Left ventricle myocardium inferior (tissue), 1 donor: ENCODE measurements at regions not wholly inside any gene's neighbourhood (a gene's known extent, or its start where the extent isn't known, plus 50 kb on each side); places are given as distances from the start of the nearest gene placed in this dataset.

ENCODE experiments used
- DNase-seq: peaks from one replicate; pipeline ENCODE4 v3.0.0-alpha.2; 2020
- H3K27ac ChIP-seq: fragments of 200-600 bp; replicated peaks from 2 replicates; pipeline ENCODE4 v1.8.0; 2021
- H3K27me3 ChIP-seq: fragments of 200-600 bp; 2 replicates; pipeline ENCODE4 v1.8.0; 2021; ENCODE audit warnings: low read depth
- H3K36me3 ChIP-seq: fragments of 200-600 bp; 2 replicates; pipeline ENCODE4 v1.8.0; 2021
- H3K4me1 ChIP-seq: fragments of 200-600 bp; 2 replicates; pipeline ENCODE4 v1.8.0; 2021
- H3K4me3 ChIP-seq: fragments of 200-600 bp; 2 replicates; pipeline ENCODE4 v1.8.0; 2021; ENCODE audit warnings: mild to moderate bottlenecking, moderate library complexity
- H3K9me3 ChIP-seq: fragments of 200-600 bp; replicated peaks from 2 replicates; pipeline ENCODE4 v1.8.0; 2021
- intact Hi-C: fragments of 100-400 bp; cut with micrococcal nuclease; formaldehyde crosslinking; loops from one replicate; pipeline ENCODE4 v1.11.0; 2022
- TF ChIP-seq, protein P1 (sequence below): fragments of 200-600 bp; IDR thresholded peaks from 2 replicates; pipeline ENCODE4 v1.8.0; 2021; ENCODE audit warnings: antibody characterized with exemption, mild to moderate bottlenecking, borderline replicate concordance
- donor health status: DM: no; HTN: yes; CAD: no; lungs with severe emphysema.

DNA sequence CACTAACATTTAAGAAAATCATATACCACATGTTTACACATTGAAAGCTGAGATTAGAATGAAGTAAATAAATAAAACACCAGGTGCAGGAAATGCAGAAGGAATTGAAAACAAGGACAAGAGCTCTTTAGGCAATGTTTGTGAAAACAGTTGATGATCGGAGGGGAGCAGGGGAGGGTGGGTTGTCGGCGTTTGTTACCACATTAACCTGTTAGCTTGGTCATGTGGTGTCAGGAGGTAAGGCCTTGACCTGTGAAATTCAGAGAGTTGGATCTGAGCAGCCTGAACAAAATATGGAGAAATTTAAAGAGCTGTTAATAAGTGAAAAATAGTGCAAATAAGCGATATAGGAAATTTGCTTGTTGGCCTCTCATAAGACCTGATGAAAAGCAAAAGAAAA lies 759.9 kb downstream of the PDHA2 start:
- Histone ChIP-seq H3K4me3 (no peak overlapping the region), H3K36me3 (no peaks in the 10 kb centered on the region), H3K4me1 (peaks cover 3% of the 10 kb centered on the region), H3K27me3 (no peaks in the 10 kb centered on the region), H3K9me3 (no peaks in the 10 kb centered on the region), H3K27ac (no peak overlapping the region)
- intact Hi-C loops = no loop called here
- TF ChIP-seq, protein P1, sequence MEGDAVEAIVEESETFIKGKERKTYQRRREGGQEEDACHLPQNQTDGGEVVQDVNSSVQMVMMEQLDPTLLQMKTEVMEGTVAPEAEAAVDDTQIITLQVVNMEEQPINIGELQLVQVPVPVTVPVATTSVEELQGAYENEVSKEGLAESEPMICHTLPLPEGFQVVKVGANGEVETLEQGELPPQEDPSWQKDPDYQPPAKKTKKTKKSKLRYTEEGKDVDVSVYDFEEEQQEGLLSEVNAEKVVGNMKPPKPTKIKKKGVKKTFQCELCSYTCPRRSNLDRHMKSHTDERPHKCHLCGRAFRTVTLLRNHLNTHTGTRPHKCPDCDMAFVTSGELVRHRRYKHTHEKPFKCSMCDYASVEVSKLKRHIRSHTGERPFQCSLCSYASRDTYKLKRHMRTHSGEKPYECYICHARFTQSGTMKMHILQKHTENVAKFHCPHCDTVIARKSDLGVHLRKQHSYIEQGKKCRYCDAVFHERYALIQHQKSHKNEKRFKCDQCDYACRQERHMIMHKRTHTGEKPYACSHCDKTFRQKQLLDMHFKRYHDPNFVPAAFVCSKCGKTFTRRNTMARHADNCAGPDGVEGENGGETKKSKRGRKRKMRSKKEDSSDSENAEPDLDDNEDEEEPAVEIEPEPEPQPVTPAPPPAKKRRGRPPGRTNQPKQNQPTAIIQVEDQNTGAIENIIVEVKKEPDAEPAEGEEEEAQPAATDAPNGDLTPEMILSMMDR = no peak
- no peak for DNase-seq

DNA sequence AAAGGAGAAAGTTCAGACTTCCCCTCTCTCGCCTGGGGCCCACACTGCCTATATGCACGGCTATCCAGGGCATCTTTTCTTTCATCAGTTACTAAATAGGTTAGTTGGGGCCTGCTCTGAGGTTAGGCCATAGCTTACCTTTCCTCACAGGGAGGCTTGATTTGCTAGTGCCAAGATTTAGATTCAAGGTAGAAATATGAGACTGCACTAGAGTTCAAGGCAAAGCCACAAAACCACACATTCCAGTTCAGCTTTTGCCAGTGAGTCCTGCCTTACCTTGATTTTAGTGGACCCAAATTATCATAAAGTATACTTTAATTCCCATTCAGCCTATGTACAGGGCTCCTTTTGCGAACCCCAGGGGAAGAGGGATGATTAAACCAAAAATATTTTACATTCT lies 762.8 kb downstream of the PDHA2 start:
- H3K27me3 ChIP-seq = no peaks in the 10 kb centered on the region
- intact Hi-C loops = no loop called here
- peaks cover 3% of the 10 kb centered on the region for H3K4me1 ChIP-seq
- TF ChIP-seq, protein P1 = no peak
- H3K27ac ChIP-seq = no peak overlapping the region
- H3K36me3 ChIP-seq = no peaks in the 10 kb centered on the region
- DNase-seq = no peak
- H3K4me3 ChIP-seq = no peak overlapping the region
- H3K9me3 ChIP-seq = no peaks in the 10 kb centered on the region

DNA sequence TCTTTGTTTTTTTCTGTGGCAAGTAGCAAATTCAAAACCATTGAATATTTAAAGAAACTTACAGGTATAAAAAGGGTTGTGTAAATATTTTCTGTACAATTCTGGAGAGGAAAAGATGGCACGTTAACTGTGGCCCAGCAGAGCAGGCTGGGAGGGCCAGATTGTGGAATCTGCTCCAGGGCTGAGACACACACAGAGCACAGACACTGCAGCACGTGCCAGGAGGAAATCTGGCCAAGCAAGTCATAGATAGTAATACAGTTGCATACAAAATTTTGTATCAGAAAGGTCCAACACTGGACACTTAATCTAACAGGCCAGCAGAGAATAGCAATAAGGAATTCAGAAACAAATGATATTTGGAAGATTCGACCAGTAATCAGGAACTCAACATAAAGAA lies 763.7 kb downstream of the PDHA2 start:
- H3K27me3 ChIP-seq = no peaks in the 10 kb centered on the region
- H3K9me3 ChIP-seq = no peaks in the 10 kb centered on the region
- H3K27ac ChIP-seq = no peak overlapping the region
- intact Hi-C loops = no loop called here
- H3K4me1 ChIP-seq = peaks cover 3% of the 10 kb centered on the region
- no peak overlapping the region for H3K4me3 ChIP-seq
- TF ChIP-seq, protein P1 = no peak
- H3K36me3 ChIP-seq = no peaks in the 10 kb centered on the region
- no peak for DNase-seq

DNA sequence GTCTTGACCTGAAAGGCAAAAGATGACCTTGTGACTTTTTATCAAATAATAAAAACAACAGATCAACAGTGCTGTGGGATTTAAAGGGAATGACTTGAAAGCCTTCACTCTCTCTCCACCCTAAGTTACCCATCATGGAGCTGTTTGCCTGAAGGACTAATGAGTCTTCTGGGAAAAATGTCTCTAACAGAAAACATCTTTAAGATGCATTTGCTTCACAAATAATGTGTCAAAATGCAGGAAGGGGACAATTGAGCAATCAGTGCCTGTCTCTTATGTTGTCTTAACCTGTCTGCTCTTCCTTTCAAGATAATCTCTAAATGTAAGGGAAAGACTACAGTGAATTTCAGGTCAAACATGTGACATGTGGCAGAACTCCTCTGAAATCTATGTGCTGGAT lies 766.6 kb downstream of the PDHA2 start:
- H3K36me3 ChIP-seq = no peaks in the 10 kb centered on the region
- no peak for DNase-seq
- no peak overlapping the region for H3K27ac ChIP-seq
- no peaks in the 10 kb centered on the region for H3K9me3 ChIP-seq
- H3K4me3 ChIP-seq = no peak overlapping the region
- intact Hi-C loops = no loop called here
- no peaks in the 10 kb centered on the region for H3K27me3 ChIP-seq
- TF ChIP-seq, protein P1 = no peak
- peaks cover 3% of the 10 kb centered on the region for H3K4me1 ChIP-seq

DNA sequence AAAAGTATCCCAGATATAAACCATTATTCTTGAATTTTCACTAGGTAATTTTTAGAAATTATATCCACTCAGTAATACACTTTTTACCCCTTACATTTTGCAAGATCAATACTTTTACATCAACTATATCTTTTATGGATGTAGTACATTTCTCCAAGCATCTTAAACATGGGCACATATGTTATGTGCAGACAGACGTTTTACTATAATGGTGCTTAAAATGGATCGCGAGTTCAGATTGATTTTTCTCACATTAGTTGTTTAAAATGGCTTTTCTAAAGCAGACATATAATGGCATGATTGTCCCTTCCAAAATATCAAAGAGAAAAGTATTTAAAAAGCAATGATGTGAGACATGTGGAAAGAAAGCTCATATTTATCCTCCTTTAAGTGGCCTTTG lies 786.1 kb downstream of the PDHA2 start:
- DNase-seq = no peak
- TF ChIP-seq, protein P1 = no peak
- no peaks in the 10 kb centered on the region for H3K4me1 ChIP-seq
- H3K27me3 ChIP-seq = no peaks in the 10 kb centered on the region
- no peaks in the 10 kb centered on the region for H3K36me3 ChIP-seq
- H3K4me3 ChIP-seq = no peak overlapping the region
- H3K27ac ChIP-seq = no peak overlapping the region
- intact Hi-C loops = no loop called here
- H3K9me3 ChIP-seq = no peaks in the 10 kb centered on the region

DNA sequence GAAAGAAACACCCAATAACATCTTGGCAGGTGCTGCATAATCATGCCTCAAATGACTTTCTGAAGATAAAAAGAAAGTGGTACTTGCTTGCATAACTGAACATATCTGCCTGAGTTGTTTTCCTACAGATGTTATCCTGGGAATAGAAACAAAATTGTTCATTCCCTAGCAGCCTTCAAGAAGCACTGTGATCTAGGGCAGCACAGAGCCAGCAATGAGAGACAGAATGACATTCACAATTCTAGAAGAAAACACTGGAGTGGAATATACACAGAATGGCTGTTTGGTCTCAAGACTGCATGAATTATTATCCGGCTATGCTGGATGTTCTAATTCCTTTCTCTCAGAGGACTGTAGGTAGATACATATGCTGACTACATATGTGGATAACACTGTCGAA lies 790.9 kb downstream of the PDHA2 start:
- TF ChIP-seq, protein P1 = no peak
- no peaks in the 10 kb centered on the region for H3K9me3 ChIP-seq
- no peaks in the 10 kb centered on the region for H3K4me1 ChIP-seq
- H3K36me3 ChIP-seq = no peaks in the 10 kb centered on the region
- intact Hi-C loops = no loop called here
- H3K4me3 ChIP-seq = no peak overlapping the region
- H3K27me3 ChIP-seq = no peaks in the 10 kb centered on the region
- H3K27ac ChIP-seq = no peak overlapping the region
- no peak for DNase-seq
